Eye (tissue), 1 donor: ENCODE measurements at regions not wholly inside any gene's neighbourhood (a gene's known extent, or its start where the extent isn't known, plus 50 kb on each side); places are given as distances from the start of the nearest gene placed in this dataset.
A peak's percentile ranks its signal among the peaks of the same experiment; 100 is the strongest.

ENCODE experiments used
- DNase-seq: peaks from one replicate; pipeline ENCODE4 v3.0.0-alpha.2; 2015

DNA sequence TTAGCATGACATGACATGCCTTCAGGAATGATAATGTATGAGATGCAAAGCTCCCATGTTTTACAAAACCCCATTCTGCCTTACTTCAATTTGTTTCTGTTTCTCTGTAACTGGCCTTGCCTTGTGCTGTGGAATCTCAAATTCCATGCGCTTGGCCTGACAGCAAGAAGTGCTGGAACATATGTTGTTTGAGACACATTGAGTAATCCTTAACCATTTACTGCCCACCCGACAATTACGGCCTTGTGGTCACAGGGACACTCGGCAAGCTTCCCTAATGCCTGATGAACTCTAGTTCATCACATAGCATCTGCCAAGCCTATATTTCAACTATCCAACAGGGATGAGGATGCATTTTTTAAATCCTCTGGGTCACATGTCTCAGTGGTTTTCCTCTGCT, 226.4 kb upstream of the CASK start:
- peak; percentile 16 for DNase-seq

DNA sequence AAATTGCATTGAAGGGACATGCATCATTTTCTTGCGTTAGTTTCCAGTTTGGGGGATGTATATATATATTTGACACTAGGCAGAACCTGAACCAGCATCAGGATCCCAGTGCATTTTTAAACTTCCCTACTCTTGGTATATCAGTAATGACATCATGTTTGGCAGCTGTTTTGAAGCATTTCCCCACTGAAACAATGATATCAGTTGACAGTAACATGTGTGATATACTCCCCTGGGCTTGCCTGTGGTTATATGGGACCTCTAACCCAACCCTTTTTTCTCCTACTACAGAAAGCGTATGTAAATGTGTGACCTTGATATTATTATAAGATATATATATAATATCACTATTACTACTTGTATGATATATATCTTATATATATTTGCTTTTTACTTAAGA, 225.9 kb upstream of the CASK start:
- DNase-seq, result peak; percentile 7

DNA sequence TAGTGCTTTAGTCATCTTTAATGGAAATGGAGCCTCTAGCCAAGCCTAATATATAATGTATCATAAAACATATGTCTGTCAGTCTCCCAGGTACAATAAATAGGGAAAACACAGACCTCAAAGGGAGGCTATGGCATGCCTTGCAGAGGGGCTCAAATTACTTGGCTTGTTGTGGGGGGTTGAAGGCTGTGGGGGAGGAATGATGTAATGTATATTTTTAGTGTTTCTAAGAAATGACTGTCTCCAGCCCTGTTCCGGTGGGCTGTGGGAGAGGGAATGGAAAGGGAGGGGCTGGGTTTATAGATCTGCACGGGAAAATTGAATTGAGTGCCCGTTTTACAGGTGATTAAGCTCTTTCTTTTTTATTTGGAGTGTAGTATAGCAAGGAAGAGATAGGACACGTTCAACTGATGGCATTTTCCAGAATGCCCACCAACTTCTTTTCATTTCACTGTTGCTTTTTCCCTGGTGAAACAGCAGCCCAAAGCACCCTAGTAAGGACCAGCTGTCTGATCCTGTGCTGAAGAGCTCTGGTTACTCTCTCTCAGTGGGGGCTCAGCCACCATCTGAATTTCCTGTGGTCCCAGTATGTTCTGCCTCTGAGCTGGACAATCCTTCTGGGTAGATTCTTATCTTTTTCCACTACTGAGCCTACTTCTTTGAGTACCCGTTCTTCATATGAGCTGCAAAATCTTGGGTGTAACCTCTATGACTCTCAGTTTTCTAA, 220.7 kb upstream of the CASK start:
- no peak for DNase-seq

DNA sequence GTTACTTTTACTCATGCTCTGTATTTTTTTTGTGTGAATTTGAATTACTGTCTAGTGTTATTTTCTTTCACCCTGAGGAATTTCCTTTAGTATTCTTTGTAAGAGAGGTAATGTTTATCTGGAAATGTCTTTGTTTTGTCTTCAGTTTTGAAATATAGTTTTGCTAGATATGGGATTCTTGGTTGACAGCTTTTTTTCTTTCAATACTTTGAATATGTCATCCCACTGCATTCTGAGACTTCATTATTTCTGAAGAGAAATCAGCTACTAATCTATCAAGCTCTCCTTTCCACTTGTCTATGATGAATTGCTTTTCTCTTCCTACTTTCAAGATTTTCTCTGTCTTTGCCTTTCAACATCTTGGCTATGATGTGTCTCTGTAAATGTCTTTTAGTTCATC, 217.0 kb upstream of the CASK start:
- no peak for DNase-seq

DNA sequence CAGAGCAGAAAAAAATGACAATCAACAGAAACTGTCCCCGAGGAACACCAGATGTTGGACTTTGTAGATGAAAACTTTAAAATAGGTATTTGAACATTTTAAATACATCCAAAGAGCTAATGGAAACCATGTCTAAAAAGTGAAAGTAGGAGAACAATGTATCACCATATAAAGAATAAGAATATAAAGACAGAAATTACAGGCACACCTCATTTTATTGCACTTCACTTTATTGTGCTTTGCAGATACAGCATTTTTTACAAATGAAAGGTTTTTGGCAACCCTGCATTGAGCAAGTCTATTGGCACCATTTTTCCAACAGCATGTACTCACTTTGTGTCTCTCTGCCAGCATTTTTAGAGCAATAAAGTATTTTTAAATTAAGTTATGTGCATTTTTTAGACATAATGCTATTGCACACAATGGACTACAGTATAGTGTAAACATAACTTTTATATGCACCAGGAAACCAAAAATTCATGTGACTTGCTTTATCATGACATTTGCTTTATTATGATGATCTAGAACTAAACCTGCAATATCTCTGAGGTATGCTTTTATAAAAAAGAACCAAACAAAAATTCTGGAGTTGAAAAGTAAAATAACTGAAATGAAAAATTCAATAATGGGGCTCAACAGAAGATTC, 212.4 kb upstream of the CASK start:
- DNase-seq, result no peak

DNA sequence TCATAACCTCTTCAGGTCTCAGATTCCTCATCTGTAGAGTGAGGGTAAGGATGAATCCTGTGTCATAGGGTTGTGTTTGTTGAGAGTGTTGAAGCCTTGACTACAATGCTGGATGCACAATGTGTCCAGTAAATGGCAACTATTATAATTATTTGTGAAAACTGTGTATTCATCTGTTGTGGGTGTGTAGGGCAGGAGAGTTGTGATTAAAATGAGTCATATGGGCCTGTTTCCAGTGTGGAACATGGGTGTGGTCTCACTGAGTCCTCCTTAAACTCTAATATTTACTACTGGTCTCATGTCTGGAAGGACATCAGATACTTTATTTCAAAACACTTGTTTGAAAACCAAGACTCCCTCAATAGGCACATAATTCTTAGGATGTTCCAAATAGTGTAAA, 208.5 kb upstream of the CASK start:
- no peak for DNase-seq

DNA sequence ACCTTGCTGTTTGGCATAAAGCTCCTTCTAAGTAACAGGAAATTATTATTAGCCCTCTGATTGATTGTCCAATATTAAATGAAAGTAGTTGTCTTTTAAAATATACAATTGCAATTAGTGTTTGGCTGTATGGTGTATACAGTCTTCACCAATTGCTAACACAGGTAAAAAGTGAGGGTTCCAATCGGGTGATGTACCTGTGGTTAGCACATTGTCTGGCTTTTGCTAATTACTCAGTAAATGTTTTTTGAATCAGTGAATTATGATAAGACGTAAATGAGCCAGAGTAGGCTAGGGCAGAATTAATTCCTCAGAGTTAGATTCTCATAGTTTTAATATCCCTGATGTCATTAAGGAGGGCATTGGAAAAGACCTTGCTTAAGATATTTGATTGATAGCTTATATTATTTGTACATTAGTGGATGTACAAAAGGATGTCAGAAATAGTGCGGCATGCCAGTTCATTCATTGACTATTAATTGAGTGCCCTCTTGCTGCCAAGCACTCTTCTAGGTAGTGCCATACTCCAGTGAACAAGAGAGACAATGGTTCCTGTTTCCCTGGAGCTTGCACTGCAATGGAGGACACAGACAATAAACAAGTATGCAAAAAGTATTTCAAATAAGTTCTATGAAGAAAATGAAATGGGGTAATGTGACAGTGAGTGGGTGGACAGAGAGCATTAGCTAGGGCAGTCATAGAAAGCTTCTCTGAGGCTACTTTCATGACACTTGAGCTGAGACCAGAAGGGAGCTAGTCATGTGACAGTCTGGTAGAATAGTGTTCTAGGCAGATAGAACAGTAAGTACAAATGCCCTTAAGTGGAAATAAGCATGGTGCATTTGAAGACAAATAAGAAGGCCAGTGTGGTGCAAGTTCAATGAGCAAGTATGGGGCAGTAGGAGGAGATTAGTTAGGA, 205.9 kb upstream of the CASK start:
- no peak for DNase-seq

DNA sequence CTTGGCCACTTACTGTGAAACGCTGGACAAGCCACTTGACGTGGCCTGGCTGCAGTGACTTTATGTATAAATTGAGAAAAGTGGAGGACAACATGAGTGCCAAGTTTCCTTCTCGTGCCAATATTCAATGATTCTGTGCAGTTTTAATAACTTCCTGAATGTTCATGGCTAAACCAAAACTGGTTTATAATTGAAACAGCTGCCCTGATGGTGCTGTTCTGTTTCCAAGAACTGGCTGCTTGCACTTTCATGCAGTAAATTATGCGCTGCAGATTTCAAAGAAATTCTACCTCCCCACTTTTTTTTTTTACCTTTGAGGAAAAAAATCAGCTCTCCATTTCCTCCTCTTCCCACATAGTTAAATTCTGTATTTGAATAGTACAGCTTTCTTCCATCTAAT, 205.2 kb upstream of the CASK start:
- DNase-seq, result no peak

DNA sequence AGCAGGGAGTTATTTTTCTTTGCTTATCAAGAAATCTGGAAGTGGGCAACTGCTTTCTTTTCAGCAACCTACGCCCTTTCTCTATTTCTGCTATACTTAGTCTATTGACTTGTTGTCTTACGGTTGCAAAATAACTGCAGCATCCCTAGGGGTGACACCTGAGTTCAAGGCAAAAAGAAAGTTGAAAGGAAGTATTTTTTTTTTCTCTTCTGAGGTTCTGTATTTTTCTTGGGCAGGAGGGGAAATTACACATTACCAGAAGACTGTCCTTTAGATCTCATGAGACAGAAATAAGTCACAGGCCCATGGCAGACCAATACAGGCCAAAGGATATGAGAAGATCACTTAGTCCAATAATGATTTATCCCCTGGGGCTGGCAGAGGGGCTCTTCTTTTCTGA, 204.7 kb upstream of the CASK start:
- no peak for DNase-seq

DNA sequence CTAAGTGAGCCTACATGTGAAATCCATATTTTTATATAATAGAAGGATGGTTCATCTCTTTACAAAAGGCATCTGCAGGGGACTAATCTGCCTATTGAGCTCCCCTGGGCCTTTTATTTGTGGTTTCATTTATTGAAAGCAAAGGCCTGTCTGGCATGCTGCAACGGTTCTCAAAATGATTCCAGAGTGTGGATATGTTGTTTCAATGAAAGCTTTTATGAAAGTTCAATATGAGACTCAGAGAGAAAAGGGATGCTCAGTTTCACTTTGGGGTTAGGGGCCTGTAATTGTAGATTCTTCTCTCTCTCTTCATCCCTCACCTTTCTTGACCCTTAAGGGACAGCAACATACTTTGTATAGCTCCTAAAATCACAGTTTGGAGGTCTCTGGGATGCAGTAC, 204.2 kb upstream of the CASK start:
- peak; percentile 5 for DNase-seq

DNA sequence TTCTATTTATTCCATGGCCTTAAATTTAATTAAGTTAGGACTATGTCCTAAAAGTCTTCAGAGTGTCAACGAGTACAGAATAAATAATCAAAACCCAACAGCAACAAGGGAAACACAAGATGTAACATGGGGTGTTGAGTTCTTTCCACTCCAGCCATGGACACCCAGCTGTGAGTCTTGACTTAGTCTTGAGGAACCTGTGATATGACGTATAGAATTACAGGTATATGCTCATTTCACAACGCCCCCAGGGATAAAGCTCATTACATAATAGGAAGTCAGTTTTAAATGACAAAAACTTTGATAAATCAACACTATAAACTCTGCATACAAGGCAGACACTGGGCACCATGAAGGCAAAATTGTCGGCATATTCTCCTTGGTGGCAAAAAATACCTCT, 200.0 kb upstream of the CASK start:
- no peak for DNase-seq

DNA sequence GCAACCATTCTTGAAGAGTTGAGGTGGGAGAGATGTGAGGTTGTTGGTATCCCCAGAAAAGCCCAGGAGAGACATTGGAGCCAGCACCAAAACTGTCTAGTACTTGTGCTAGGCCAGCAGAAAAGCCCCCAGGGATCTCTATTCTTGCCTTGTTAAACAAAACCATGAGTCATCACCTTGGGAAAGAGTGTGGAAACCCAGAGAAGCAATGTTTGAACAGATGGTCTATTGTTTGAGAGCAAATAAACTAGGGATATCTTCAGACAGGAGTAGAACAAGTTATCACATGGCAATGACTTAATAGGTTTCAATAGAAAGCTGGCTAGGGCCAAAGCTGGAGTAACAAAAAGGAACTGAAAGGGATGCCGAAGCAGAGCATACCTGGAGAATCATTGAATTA, 195.7 kb upstream of the CASK start:
- DNase-seq, result no peak

DNA sequence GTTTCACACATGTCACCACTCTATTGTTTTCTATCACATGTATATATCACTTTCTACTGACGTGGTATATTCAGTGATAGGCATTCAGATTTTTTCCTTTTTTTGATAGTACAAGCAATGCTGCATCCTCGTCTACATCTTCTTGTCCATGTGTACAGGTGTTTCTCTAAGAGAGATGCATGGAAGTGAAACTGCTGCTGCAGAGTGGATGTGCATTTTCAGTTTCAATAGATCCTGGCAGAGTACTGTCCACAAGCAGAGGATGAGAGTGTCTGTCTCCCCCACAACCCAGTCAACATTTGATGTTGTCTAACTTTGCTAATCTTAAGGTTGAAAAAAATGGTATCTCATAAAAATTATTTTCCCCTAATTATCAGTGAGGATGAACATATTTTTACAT, 194.0 kb upstream of the CASK start:
- no peak for DNase-seq

DNA sequence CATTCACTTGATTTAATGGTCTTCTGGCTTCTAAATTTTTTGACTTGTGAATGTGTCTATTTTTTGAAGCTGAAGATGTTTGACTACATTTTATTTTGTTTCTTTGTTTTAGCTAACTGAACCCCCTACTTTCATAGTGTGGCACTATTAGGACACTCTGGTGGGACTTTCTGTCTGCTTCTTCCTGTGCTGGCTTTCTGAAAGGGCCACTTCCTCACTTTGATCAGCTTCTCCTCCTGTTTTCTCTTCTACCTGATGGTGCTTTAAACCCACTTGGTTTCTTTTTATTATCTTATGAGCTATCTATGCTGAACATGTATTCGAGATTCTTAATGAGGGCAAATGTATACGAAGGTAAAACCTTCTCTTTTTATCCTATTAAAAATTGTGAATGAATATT, 186.1 kb upstream of the CASK start:
- DNase-seq, result no peak

DNA sequence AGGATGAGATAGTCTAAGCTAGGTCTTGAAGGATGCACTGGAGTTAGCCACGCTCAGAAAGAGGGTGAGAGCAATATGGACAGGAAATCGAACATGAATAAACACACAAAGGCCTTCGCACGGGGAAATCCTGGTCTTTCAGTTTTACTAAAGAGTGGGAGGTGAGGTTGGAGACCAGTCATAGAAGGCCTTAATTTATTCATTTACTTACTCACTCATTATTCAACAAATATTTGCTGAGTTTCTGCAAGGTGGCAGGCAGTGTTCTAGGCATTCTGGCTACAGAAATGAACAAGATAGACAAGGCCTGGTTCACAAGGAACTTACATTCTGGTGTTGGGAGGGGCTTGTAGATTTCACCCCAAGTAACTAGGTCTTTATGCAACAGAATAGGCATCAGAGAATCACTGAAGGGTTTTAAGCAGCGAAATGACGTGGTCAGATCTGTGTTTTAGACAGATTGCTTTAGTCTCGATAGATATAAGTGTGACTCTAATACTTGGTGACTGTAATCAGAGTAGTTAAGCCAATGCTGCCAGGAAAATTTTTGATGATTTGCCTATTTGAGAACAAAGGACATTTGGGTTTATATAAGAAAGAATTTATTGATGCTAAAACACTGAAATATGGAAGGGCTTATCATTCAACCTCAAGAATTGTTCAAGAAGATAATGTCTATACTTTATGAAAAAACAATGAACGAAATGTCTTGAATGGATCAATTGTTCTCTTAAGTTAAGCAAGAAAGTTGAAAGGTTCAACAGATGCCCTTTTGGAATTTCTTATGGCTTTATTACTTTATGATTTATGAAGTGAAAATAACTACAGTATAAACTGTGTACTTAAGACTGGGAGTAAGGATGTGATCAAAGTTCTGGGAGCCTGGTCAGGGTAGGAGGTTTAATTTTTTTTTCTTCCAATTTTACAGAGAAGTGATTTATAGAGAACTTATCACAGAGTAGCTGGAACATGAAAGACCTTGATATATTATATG, 184.4 kb upstream of the CASK start:
- DNase-seq, result no peak

DNA sequence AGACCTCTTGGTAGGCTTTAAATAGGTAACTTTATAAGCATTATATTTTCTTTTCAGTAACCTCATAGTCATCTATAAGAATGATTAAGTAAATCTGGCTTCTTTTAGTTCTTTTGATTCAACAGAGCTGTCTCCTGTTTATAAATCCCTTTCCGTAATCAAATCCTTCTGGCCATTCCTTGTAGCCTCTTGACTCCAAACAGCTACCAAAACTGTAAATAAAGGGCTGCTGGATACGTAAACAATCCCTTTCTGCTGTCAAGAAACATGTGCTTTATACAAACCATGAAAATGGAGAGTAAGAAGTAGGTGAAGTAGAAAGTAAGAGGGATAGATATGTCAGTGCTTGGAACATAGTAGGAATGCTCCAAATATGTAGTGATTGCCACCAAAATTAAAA, 183.2 kb upstream of the CASK start:
- DNase-seq, result no peak

DNA sequence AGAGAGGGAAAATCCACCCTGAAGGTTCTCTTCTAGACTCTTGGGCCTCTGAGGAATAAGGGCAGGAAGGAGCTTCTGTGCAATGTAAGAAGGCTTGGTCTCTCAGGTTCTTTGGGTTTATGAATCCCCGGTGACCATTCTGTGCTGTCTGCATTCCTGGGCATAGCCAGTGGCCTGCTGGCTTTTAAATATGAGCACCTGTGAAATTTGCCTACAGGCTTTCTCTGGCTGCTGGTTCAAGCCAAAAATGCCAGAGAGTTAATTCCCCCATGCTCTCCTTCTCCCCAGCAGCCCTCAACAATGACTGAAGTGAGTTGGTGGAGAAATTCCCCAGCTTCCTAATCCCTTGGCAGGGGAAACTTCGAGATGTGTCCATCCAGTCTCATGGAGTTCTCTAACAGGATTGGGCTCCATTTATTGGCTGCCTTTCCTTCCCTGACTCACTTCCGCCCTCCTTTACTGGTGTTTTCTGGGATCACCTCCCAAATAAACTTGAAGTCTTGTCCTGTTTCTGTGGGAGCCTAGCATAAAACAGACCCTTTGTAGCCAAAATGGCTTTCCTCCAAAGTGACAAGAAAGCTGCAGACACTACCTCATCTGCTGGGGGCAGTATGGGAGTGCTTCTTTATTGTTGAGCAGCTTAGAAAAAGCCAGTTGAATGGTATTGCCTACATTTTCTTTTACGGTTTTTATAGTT, 179.4 kb upstream of the CASK start:
- no peak for DNase-seq

DNA sequence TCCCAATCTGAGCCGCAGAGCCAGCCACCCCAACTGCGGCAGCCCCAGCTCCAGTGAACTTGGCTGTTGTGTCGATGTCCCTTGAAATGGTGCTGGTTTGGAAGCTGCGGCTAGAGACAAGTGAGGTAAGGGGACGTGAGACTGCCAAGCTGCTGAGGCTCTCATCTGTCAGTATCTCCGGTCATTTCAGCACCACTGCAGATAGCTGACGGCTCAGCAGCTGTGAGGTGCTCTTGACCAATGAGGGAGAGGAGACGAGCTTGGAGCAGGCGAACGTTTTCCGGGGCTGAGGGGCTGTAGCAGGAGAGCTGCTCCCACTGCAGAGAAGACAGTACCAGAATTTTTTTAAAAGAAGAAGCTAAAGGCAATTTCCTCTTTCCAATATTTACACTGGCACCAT, 175.5 kb upstream of the CASK start:
- peak; percentile 20 for DNase-seq

DNA sequence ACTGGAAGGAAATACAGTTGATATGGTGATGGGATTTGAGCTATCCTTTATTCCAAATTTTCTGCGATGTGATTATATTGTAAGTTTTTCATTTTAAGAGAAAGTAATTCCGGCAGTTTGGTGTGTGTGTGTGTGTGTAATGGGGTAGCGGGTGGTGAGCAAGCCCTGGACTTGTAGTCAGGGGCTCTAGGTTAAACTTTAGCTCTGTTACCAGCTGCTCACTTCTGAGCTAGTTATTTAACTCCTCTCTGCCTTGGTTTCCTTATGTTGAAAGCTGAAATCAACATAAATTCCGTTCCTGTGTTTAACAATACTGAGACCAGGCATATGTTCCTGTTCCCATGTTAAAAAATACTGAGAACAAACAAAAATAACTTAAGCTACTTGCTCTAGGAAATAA, 174.1 kb upstream of the CASK start:
- DNase-seq, result no peak

DNA sequence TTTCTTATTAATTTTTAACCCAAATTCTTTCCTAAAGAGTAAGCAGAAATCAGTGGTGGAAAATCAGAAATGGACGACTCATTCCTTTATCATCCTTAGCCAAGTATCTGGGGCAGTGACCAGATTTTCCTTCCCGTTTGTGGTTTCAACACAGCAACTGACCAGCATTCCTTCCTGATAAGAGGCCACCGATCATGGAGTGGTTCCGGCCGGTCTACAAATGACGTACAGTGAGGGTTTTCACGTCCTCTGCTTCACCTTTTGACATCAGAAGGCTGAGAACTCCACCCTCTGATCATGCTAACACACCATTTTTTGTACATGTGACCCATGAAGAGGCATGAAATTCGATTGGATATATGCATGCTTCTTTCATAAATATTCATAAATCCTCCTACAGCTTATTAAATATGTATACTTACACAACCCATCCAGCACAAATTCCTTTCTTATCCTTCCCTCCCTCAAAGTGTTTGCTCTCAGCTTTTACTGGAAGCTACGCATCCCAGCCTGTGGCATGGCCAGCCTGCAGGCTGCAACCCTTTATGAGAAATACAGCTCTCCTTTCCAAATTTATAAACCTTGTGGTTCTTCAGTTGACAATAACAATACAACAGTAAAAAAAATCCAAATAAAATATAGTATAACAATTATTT, 173.0 kb upstream of the CASK start:
- DNase-seq, result no peak

DNA sequence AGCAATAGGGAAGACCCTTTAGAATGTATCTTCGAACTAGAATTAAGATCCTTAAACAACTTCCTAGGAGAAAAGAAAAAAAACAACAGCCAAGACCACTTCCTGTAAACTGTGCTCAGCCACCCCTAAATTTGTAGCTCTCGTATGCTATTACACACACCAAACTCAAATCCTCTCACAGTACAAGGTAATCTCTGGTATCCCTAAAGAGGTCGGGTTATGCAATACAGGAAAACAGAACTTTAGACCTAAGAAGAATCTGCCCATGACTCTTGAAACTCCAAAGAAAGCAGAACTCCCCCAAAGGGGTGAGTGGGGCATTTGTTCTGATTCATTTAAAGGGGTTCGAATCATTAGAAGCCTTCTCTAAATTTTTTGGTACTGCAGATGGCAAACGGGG, 170.9 kb upstream of the CASK start:
- no peak for DNase-seq

DNA sequence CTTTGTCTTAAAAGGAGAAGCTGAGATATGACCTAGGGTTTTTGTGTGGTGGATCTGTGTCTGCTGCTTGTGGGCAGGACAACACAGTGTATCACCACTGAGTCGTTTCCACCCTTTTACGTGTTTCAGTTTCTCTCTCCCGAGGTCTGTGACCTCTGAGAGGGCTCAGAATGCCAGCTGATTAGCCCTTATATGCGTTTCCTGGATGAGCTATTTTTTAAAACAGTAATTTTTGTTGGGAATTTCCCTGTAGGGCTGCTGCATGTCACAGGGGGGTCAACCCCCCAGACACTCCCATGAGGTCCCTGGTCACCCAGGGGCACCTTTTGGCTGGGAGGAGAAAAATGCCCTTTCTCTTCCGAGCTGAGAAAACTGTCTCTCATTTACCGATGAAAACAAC, 170.4 kb upstream of the CASK start:
- no peak for DNase-seq
